ENCODE measurements at regions not wholly inside any gene's neighbourhood (a gene's known extent, or its start where the extent isn't known, plus 50 kb on each side); places are given as distances from the start of the nearest gene placed in this dataset.
"Not testable (repeated sequence)": the region's sequence is repeated elsewhere in the genome, so short reads cannot be mapped to it uniquely, and the experiment has no call there.

GRCh38 chr2:222364285-222364895 lies 60.0 kb upstream of the SGPP2 start:
- H2BK5ac ChIP-seq (ENCODE audit: low read depth, low read length, poor library complexity, severe bottlenecking): no peak overlapping the region
- no peaks in the 10 kb centered on the region for H3K9me3 ChIP-seq (ENCODE audit: control insufficient read depth, insufficient read depth, low read length)
- H4K91ac ChIP-seq (ENCODE audit: insufficient read depth, low read depth, low read length): no peak overlapping the region
- H3K9me1 ChIP-seq (ENCODE audit: insufficient read depth, low read length): no peaks in the 10 kb centered on the region
- H4K20me1 ChIP-seq (ENCODE audit: insufficient read depth, low read length): no peaks in the 10 kb centered on the region
- no peak overlapping the region for H3K4me3 ChIP-seq (ENCODE audit: insufficient read depth, low read depth, low read length)
- CTCF ChIA-PET: no interaction called here
- in situ Hi-C loops (cut with MboI; ENCODE audit: low sequenced_read_pairs) (no loop called here), dilution Hi-C loops (cut with HindIII; ENCODE audit: low sequenced_read_pairs, unreplicated experiment) (no loop called here), intact Hi-C loops (cut with micrococcal nuclease) (no loop called here)
- no peaks in the 10 kb centered on the region for H3K4me1 ChIP-seq (ENCODE audit: control insufficient read depth, insufficient read depth, low read length)
- POLR2A ChIA-PET (ENCODE audit: unreplicated experiment): no interaction called here
- H3K79me1 ChIP-seq (ENCODE audit: low read depth in 1 of 2, low read length in 2 of 2): no peaks in the 10 kb centered on the region
- no peak overlapping the region for H2BK15ac ChIP-seq (ENCODE audit: low read depth, low read length)
- BruUV-seq (replicated peaks): no TSS peak
- no peak overlapping the region for H2AK5ac ChIP-seq (ENCODE audit: low read depth, low read length)
- no peak overlapping the region for H2BK20ac ChIP-seq (ENCODE audit: low read depth, low read length)
- H3K9ac ChIP-seq (ENCODE audit: low read depth, low read length): no peak overlapping the region
- no peak for TF ChIP-seq POLR2A (IDR thresholded peaks at IDR 0.05; ENCODE audit: low read depth, low read length)
- TF ChIP-seq MAFK (IDR thresholded peaks at IDR 0.05; ENCODE audit: low read depth, low read length): no peak
- H3K56ac ChIP-seq (ENCODE audit: extremely low read depth, insufficient read depth, low read length): no peak overlapping the region
- no peaks in the 10 kb centered on the region for H3K27me3 ChIP-seq (ENCODE audit: control insufficient read depth, insufficient read depth, low read length)
- H3K14ac ChIP-seq (replicated peaks; ENCODE audit: low read depth, low read length): no peak overlapping the region
- no CpG with 5 or more reads among the region's 3 CpGs for WGBS, 2 experiments (ENCODE audit: extremely low coverage in 2 of 2, insufficient read length in 1 of 2)
- H3K27ac ChIP-seq (ENCODE audit: insufficient read depth, low read length): no peak overlapping the region
- no peak overlapping the region for H3K4ac ChIP-seq (ENCODE audit: low read depth, low read length)
- H3K23ac ChIP-seq (ENCODE audit: low read depth, low read length): no peak overlapping the region
- no peak overlapping the region for H2BK120ac ChIP-seq (ENCODE audit: low read depth, low read length)
- H4K5ac ChIP-seq (ENCODE audit: low read depth, low read length): no peak overlapping the region
- H3K4me2 ChIP-seq (ENCODE audit: low read depth, low read length): no peak overlapping the region
- no peak overlapping the region for H3K18ac ChIP-seq (ENCODE audit: low read depth, low read length)
- DNase-seq: no peak
- no peak overlapping the region for H2AK9ac ChIP-seq (replicated peaks; ENCODE audit: low read depth, low read length, poor library complexity)
- ATAC-seq (ENCODE audit: low read depth): no peak
- no peaks in the 10 kb centered on the region for H3K36me3 ChIP-seq (ENCODE audit: control insufficient read depth, insufficient read depth, low read length)
- H4K8ac ChIP-seq (ENCODE audit: low read depth in 2 of 2, low read length in 2 of 2): no peak overlapping the region
- no peak overlapping the region for H2AFZ ChIP-seq (replicated peaks; ENCODE audit: low read length, poor library complexity)

- H3K79me1 ChIP-seq (ENCODE audit: low read depth in 1 of 2, low read length in 2 of 2); H3K36me3 ChIP-seq (ENCODE audit: control insufficient read depth, insufficient read depth, low read length); H3K9me3 ChIP-seq (ENCODE audit: control insufficient read depth, insufficient read depth, low read length); H3K4me2 ChIP-seq (ENCODE audit: low read depth, low read length); H2AK5ac ChIP-seq (ENCODE audit: low read depth, low read length); H3K4me3 ChIP-seq (ENCODE audit: insufficient read depth, low read depth, low read length); H3K4ac ChIP-seq (ENCODE audit: low read depth, low read length); H3K4me1 ChIP-seq (ENCODE audit: control insufficient read depth, insufficient read depth, low read length); H3K27ac ChIP-seq (ENCODE audit: insufficient read depth, low read length); H3K56ac ChIP-seq (ENCODE audit: extremely low read depth, insufficient read depth, low read length); H3K18ac ChIP-seq (ENCODE audit: low read depth, low read length); POLR2A ChIA-PET (ENCODE audit: unreplicated experiment); dilution Hi-C loops (cut with HindIII; ENCODE audit: low sequenced_read_pairs, unreplicated experiment); in situ Hi-C loops (cut with MboI; ENCODE audit: low sequenced_read_pairs); H3K14ac ChIP-seq (replicated peaks; ENCODE audit: low read depth, low read length); H2BK120ac ChIP-seq (ENCODE audit: low read depth, low read length); H2AK9ac ChIP-seq (replicated peaks; ENCODE audit: low read depth, low read length, poor library complexity); BruUV-seq (replicated peaks); H3K9me1 ChIP-seq (ENCODE audit: insufficient read depth, low read length); H3K23ac ChIP-seq (ENCODE audit: low read depth, low read length); H2BK20ac ChIP-seq (ENCODE audit: low read depth, low read length); H2BK15ac ChIP-seq (ENCODE audit: low read depth, low read length); H4K8ac ChIP-seq (ENCODE audit: low read depth in 2 of 2, low read length in 2 of 2); H3K27me3 ChIP-seq (ENCODE audit: control insufficient read depth, insufficient read depth, low read length); H4K20me1 ChIP-seq (ENCODE audit: insufficient read depth, low read length); H2BK5ac ChIP-seq (ENCODE audit: low read depth, low read length, poor library complexity, severe bottlenecking); ATAC-seq (ENCODE audit: low read depth); H2AFZ ChIP-seq (replicated peaks; ENCODE audit: low read length, poor library complexity); H4K5ac ChIP-seq (ENCODE audit: low read depth, low read length); H4K91ac ChIP-seq (ENCODE audit: insufficient read depth, low read depth, low read length); CTCF ChIA-PET; H3K9ac ChIP-seq (ENCODE audit: low read depth, low read length); DNase-seq; intact Hi-C loops (cut with micrococcal nuclease): not testable (repeated sequence)
- WGBS, 2 experiments (ENCODE audit: extremely low coverage in 2 of 2, insufficient read length in 1 of 2): 23% methylated on average over 4 of the region's 8 CpGs; no CpG with 5 or more reads in 1 of the 2 experiments
Measured at GRCh38 chr2:222368280-222368679, 56.1 kb upstream of the SGPP2 start.

All from IMR-90 (cell line).